ENCODE measurements at regions not wholly inside any gene's neighbourhood (a gene's known extent, or its start where the extent isn't known, plus 50 kb on each side); places are given as distances from the start of the nearest gene placed in this dataset.

GRCh38 chr1:96338622-96339021 is 383.0 kb upstream of the PTBP2 start:
- Histone ChIP-seq H3K4me2 (ENCODE audit: insufficient read depth, low read length) (no peak overlapping the region), H3K9me3 (ENCODE audit: low read depth, low read length) (no peaks in the 10 kb centered on the region), H3K27me3 (ENCODE audit: insufficient read depth, low read length) (no peaks in the 10 kb centered on the region), H3K36me3 (ENCODE audit: insufficient read depth, low read length) (no peaks in the 10 kb centered on the region), H3K4me1 (ENCODE audit: insufficient read depth, low read length) (no peaks in the 10 kb centered on the region), H2AFZ (ENCODE audit: low read length) (no peak overlapping the region), H3K27ac (ENCODE audit: low read depth, low read length) (no peak overlapping the region), H3K4me3 (ENCODE audit: insufficient read depth, low read length) (no peak overlapping the region), H3K79me2 (ENCODE audit: insufficient read depth, low read length) (no peaks in the 10 kb centered on the region), H4K20me1 (ENCODE audit: insufficient read depth, low read length) (no peaks in the 10 kb centered on the region)
- TF ChIP-seq CTCF (IDR thresholded peaks at IDR 0.05; ENCODE audit: extremely low read depth, low read depth, low read length) = no peak
- DNase-seq (ENCODE audit: insufficient read length, low spot score, missing footprints) = no peak

- no peak for TF ChIP-seq CTCF (IDR thresholded peaks at IDR 0.05; ENCODE audit: extremely low read depth, low read depth, low read length)
- no peak overlapping the region for H2AFZ ChIP-seq (ENCODE audit: low read length)
- H3K4me2 ChIP-seq (ENCODE audit: insufficient read depth, low read length) = no peak overlapping the region
- H3K4me3 ChIP-seq (ENCODE audit: insufficient read depth, low read length) = no peak overlapping the region
- no peaks in the 10 kb centered on the region for H3K79me2 ChIP-seq (ENCODE audit: insufficient read depth, low read length)
- no peaks in the 10 kb centered on the region for H3K4me1 ChIP-seq (ENCODE audit: insufficient read depth, low read length)
- H3K36me3 ChIP-seq (ENCODE audit: insufficient read depth, low read length) = no peaks in the 10 kb centered on the region
- H3K9me3 ChIP-seq (ENCODE audit: low read depth, low read length) = no peaks in the 10 kb centered on the region
- no peaks in the 10 kb centered on the region for H4K20me1 ChIP-seq (ENCODE audit: insufficient read depth, low read length)
- H3K27ac ChIP-seq (ENCODE audit: low read depth, low read length) = no peak overlapping the region
- no peak for DNase-seq (ENCODE audit: insufficient read length, low spot score, missing footprints)
- H3K27me3 ChIP-seq (ENCODE audit: insufficient read depth, low read length) = no peaks in the 10 kb centered on the region
These were observed 380.9 kb upstream of the PTBP2 start for GRCh38 chr1:96340686-96341085.

GRCh38 chr1:96346719-96347118 is 374.9 kb upstream of the PTBP2 start:
- Histone ChIP-seq H3K4me3 (ENCODE audit: insufficient read depth, low read length) (no peak overlapping the region), H3K79me2 (ENCODE audit: insufficient read depth, low read length) (no peaks in the 10 kb centered on the region)
- TF ChIP-seq CTCF (IDR thresholded peaks at IDR 0.05; ENCODE audit: extremely low read depth, low read depth, low read length) = no peak

GRCh38 chr1:96349896-96350295 is 371.7 kb upstream of the PTBP2 start:
- no peak overlapping the region for H3K4me2 ChIP-seq (ENCODE audit: insufficient read depth, low read length)
- no peak for TF ChIP-seq CTCF (IDR thresholded peaks at IDR 0.05; ENCODE audit: extremely low read depth, low read depth, low read length)
- no peak overlapping the region for H3K4me3 ChIP-seq (ENCODE audit: insufficient read depth, low read length)
- no peaks in the 10 kb centered on the region for H3K9me3 ChIP-seq (ENCODE audit: low read depth, low read length)
- H2AFZ ChIP-seq (ENCODE audit: low read length) = no peak overlapping the region
- no peaks in the 10 kb centered on the region for H3K27me3 ChIP-seq (ENCODE audit: insufficient read depth, low read length)
- H3K36me3 ChIP-seq (ENCODE audit: insufficient read depth, low read length) = no peaks in the 10 kb centered on the region
- no peak overlapping the region for H3K27ac ChIP-seq (ENCODE audit: low read depth, low read length)
- no peak for DNase-seq (ENCODE audit: insufficient read length, low spot score, missing footprints)
- no peaks in the 10 kb centered on the region for H4K20me1 ChIP-seq (ENCODE audit: insufficient read depth, low read length)
- no peaks in the 10 kb centered on the region for H3K4me1 ChIP-seq (ENCODE audit: insufficient read depth, low read length)
- H3K79me2 ChIP-seq (ENCODE audit: insufficient read depth, low read length) = no peaks in the 10 kb centered on the region

More at GRCh38 chr1:96346719-96347118, 374.9 kb upstream of the PTBP2 start:
- H4K20me1 ChIP-seq (ENCODE audit: insufficient read depth, low read length) = no peaks in the 10 kb centered on the region
- no peaks in the 10 kb centered on the region for H3K9me3 ChIP-seq (ENCODE audit: low read depth, low read length)
- DNase-seq (ENCODE audit: insufficient read length, low spot score, missing footprints) = no peak
- H3K27me3 ChIP-seq (ENCODE audit: insufficient read depth, low read length) = no peaks in the 10 kb centered on the region
- no peak overlapping the region for H3K27ac ChIP-seq (ENCODE audit: low read depth, low read length)
- no peak overlapping the region for H2AFZ ChIP-seq (ENCODE audit: low read length)
- no peak overlapping the region for H3K4me2 ChIP-seq (ENCODE audit: insufficient read depth, low read length)
- no peaks in the 10 kb centered on the region for H3K4me1 ChIP-seq (ENCODE audit: insufficient read depth, low read length)
- H3K36me3 ChIP-seq (ENCODE audit: insufficient read depth, low read length) = no peaks in the 10 kb centered on the region
